NCI-H526 treated with DMSO at 0.1 percent for 48 hours (cell line): ENCODE measurements at regions not wholly inside any gene's neighbourhood (a gene's known extent, or its start where the extent isn't known, plus 50 kb on each side); places are given as distances from the start of the nearest gene placed in this dataset.
"Not testable (repeated sequence)": the region's sequence is repeated elsewhere in the genome, so short reads cannot be mapped to it uniquely, and the experiment has no call there.

Experiments used
- DNase-seq: peaks from one replicate; lab custom pipeline; 2025; lab: John Stamatoyannopoulos, UW

GRCh38 chr18:78813936-78814710 lies 165.5 kb upstream of the SALL3 start:
- DNase-seq = no peak

DNA sequence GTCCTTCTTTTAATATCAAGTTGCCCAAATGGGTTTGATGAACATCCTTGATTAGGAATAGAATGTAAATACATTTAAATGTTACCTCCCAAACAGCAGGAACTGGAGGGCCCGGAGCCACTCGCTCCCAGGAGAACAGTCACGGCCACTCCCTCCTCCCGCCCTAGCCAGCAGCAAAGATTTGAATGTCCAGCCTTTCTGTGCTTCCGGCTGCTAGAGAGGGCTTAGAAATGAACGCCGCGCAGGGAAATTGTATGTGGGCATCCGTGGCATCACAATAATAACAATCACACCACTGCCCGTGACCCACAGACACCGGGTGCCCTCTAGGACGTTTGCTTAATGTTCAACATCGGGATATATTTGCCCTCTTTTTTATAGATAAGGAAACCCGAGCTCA lies 164.9 kb upstream of the SALL3 start:
- no peak for DNase-seq

DNA sequence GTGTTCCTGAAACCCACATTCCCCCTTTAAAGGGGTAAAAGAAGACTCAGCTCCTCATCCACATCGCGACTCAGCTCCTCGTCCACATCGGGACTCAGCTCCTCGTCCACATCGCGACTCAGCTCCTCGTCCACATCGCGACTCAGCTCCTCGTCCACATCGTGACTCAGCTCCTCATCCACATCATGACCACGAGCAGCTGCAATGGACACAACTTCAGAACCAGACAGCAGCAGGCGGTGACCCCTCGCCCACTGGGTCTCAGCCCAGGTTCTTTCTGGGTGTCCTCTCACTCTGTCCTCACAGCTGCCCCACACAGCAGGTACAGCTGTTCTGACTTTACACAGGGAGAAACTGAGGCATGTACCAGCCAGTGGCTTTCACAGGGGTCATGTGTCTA lies 163.5 kb upstream of the SALL3 start:
- no peak for DNase-seq

- DNase-seq = no peak
Observed at GRCh38 chr18:78816916-78817315, 162.7 kb upstream of the SALL3 start.

GRCh38 chr18:78818495-78818894 lies 161.1 kb upstream of the SALL3 start:
- no peak for DNase-seq

DNA sequence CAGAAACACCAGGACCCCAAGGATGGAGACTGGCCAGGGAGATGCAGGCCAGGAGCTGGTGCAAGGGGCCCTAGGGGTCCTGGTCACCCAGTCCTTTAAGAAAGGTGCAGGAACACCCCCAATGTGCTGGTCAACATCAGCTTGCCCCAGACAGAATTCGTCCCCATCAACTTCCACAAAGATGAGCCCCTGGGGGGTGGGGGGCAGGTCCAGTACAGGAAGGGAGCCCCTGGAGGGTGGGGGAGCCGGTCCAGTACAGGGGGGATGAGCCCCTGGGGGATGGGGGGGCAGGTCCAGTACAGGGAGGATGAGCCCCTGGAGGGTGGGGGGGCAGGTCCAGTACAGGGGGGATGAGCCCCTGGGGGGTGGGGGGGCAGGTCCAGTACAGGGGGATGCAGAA lies 160.7 kb upstream of the SALL3 start:
- no peak for DNase-seq

DNA sequence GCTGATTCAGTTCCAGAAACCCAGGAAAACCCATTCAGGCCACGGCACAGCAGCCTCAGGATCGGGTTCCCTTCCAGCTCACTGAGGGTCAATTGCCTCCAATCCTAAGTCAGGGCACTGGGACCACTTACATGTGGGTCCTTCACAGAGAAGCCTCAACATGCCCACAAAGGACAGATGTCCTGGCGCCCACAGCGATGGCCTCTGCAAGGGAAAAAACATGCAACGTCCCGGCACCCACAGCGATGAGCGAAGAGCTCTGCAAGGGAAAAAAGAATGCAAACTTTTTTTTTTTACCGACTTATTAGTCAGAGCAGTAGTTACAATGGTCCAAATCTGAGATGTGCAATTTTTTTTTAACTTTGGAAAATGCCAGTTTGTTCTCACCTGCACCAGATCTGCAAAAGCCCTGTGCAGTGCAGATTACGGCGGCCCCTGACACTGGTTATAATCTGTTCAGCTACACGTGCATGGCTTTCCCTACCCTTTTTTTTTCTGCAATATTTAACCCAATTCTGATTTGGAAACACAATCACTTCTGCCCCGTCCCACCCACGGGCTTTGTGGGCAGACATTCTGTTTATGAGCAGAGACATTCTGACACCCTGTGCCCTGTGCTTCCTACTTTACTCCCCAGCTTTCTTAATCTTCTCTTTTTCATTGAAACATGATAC lies 159.3 kb upstream of the SALL3 start:
- DNase-seq = no peak

GRCh38 chr18:78821396-78821795 lies 158.2 kb upstream of the SALL3 start:
- no peak for DNase-seq

DNA sequence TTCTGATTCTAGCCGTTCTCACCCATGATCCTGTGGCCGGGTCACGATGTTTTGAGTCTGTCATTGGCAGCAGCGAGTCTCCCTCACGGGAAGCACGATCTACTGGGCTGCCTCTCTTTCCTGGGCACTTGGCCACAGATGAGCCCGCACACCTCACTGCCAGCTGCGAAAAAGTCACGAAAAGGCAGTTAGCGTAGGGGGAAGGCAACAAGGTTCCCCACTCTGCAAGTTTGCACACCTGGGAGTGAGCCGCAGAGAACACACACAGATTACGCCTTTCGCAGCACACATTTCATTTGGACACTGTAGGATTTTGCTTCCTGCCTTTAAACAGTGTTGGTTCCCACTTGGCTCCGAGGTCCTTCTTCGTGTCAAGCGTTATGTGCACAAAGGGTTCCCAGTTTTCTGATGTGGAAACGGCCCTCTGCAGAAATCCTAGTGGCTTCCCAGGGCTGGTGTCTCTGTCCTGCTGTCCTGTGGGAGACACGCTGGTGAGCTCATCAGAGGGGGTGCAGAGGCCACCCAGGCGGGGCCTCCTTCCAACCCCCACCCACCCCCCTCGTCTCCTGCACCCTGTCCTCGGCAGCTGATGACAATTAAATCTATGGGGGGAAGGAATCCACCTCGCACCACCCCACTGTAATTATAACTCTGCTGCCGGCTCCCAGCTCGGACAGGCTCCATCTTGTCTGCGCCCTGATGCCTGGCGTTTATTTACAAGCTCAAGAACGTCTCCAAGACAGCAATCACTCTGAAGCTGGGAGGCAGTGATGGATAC lies 157.3 kb upstream of the SALL3 start:
- DNase-seq = no peak

- DNase-seq = no peak
Observed at GRCh38 chr18:78822949-78823285, 156.7 kb upstream of the SALL3 start.

- no peak for DNase-seq
Observed at GRCh38 chr18:78825168-78825567, 154.4 kb upstream of the SALL3 start.

DNA sequence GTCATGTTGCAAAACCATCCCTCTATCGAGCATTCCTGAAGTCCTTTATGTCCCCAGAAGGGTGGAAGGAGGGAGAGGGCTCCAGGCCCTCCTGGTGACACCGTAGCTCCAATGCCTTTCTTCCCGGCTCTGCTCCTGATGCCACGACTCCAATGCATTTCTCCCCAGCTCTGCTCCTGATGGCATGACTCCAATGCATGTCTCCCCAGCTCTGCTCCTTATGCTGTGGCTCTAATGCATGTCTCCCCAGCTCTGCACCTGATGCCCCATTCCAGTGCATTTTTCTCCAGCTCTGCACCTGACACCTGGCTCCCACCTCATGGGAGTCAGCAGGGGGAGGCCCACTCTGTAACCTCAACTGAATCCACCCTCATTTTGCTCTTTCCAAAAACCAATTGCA lies 153.0 kb upstream of the SALL3 start:
- DNase-seq = no peak

GRCh38 chr18:78827141-78827540 lies 152.5 kb upstream of the SALL3 start:
- no peak for DNase-seq

DNA sequence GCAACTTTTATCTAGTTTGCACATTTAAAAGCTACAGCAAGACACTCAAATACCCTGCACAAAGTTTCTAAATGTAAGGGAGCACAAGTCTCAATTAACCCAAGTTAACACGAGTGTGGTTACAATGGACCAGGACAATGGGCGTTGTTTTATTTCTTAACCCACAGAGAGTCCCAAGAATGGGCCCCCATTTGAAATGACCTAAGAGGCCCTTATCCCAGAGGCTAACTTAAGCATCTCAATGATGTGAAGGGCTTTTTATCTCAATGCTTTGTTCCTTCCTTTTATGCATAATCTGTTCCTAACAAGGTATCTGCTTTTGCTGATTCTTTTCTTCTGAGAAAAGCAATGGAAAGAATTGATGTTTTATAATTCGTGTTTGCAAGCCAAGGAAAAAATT lies 151.5 kb upstream of the SALL3 start:
- no peak for DNase-seq

DNA sequence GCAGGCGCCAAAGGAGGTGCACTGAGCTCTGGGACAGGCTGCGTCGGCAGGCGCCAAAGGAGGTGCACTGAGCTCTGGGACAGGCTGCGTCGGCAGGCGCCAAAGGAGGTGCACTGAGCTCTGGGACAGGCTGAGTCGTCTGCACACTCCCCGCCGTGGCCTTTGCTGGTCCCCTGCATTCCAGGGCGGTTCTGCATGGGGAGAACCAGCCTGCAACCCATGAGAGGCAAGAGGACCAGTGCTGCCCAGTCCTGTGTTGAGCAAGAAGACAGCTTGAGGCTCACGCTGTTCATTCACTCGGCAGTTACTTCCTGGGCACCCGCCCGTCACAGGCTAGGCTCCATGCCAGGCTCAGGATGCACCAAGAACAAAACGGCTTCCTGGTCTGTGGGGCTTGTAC lies 150.6 kb upstream of the SALL3 start:
- DNase-seq = not testable (repeated sequence)

GRCh38 chr18:78830161-78830560 lies 149.5 kb upstream of the SALL3 start:
- no peak for DNase-seq

GRCh38 chr18:78830826-78831225 lies 148.8 kb upstream of the SALL3 start:
- DNase-seq = no peak

- no peak for DNase-seq
Observed at GRCh38 chr18:78831603-78832002, 148.0 kb upstream of the SALL3 start.

- no peak for DNase-seq
Observed at GRCh38 chr18:78833833-78834232, 145.8 kb upstream of the SALL3 start.

GRCh38 chr18:78836838-78837237 lies 142.8 kb upstream of the SALL3 start:
- DNase-seq = no peak

GRCh38 chr18:78837754-78838153 lies 141.9 kb upstream of the SALL3 start:
- DNase-seq = no peak

DNA sequence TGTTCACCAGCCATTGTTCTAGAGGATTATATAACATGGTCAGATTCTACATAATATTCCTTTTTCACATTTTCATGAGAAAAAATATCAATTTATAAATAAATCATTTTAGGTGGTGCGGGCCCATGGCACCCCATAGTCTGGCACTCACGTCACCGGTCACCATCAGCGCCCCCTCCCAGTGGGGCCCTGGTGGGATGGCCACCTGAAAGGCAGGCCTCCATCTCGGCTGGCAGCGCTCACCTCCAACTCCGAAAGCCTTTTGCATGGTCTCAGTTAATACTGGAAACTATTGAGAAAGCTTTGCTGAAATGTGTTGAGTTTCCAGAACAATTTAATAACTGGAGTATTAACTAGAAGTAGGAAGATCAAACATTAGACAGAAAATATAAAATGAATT lies 141.4 kb upstream of the SALL3 start:
- no peak for DNase-seq

GRCh38 chr18:78849046-78849445 lies 130.6 kb upstream of the SALL3 start:
- DNase-seq = no peak
